ENCODE measurements at regions not wholly inside any gene's neighbourhood (a gene's known extent, or its start where the extent isn't known, plus 50 kb on each side); places are given as distances from the start of the nearest gene placed in this dataset.

DNA sequence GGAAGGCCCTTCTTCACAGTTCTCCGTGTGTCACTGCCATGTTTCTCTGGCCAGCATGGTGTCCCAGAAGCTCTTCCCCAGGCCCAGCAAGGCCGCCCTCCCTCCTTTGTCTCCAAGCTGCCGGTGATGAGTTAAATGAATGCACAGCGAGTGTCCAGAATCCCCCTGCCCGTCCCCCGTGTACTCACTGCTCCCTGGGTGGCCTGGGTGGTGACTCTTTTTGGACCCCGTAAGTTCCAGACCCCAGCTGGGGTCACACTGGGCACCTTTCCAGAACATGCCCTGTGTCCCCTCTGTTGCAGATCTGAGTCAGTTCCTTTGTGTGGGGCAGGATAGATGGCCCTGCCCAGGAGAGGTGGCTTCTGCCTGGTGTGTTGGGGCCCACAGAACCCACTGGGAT is 95.0 kb downstream of the MRPL36 start:
- no peak for DNase-seq

GRCh38 chr5:1704266-1704665 is 95.4 kb downstream of the MRPL36 start:
- DNase-seq, result no peak

DNA sequence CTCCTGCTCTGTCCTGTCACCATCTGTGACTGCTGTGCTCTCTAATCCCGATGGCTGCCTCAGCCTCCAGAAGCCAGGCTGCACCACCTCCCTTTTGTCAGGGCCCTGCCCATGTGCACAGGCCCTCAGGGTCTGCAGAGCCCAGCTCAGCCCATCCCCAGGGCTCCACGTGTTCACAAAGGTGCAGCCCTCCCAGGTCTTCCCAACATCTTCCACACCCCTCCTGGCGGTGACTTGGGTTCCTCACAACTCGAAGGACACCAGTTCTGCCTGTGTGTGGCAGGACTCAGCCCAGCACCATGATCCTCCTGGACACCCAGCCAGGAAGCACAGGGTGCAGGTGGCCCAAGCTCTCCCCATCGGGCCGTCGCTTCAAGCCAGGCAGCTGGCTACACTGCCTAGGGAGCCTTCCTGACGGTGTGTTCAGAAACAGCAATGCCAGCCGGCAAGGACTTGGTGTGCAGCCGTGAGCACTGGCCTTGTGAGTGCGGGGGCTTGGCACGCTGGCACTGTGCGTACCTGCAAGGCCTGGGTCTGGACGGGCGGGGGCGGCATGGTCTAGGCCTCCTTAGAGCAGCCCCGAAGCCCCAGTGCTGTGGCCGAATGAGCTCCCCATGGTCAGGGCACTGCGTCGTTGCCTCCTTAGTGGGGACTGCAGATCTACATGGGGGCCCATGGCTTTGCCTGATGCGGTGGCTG is 96.1 kb downstream of the MRPL36 start:
- DNase-seq, result no peak

GRCh38 chr5:1702318-1702717 is 97.3 kb downstream of the MRPL36 start:
- DNase-seq, result no peak

DNA sequence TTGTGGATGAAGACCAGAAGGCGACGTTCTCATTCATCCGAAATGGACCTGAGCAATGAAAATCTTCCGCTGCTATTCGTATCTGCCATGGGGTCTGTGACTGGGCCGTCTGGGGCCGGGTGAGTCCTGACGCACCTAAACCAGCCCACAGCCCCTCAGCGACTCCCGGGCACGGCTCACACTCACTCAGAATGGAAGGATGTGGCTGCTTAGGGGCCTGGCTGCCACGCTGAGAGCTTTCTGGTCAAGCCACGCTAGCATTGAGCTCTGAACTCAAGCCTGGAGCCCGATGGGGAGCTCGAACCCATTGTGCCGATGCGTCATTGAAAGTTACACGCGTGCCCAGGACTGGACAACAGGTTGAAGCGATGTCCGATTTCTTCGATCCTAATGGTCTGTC is 97.8 kb downstream of the MRPL36 start:
- no peak for DNase-seq

DNA sequence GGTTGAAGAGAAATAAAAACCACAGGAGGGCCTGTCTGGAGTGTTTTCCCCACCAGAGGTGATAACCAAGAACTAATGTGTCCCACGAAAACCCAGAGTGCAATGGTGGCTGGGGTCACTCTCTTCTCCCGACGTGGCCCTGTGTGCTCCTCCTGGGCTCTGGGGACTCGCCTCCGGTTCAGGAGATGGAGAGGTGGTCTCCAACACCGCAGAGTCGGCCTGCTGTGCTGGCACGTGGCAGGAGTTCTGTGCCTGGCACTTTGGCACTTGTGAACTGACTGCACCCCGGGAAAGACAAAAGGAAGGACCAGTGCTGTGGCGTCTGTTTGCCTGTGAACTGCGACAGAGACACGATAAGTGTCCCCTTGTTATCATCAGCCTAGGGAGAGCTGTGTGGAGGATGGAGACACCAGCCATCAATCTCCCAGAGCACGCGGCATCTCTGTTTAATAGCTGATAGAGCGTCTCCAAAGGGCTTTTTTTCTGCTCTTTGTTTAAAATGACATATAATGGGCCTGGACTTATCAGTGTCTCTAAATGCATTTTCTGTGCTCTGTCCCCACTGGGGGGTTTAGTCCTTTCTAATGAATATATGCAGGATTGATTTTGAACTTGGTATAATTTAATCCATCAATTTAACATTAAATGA is 98.3 kb downstream of the MRPL36 start:
- DNase-seq, result no peak

GRCh38 chr5:1699394-1699793 is 100.2 kb downstream of the MRPL36 start:
- DNase-seq, result no peak

- DNase-seq, result no peak
These were observed 100.9 kb downstream of the MRPL36 start for GRCh38 chr5:1698589-1699316.

DNA sequence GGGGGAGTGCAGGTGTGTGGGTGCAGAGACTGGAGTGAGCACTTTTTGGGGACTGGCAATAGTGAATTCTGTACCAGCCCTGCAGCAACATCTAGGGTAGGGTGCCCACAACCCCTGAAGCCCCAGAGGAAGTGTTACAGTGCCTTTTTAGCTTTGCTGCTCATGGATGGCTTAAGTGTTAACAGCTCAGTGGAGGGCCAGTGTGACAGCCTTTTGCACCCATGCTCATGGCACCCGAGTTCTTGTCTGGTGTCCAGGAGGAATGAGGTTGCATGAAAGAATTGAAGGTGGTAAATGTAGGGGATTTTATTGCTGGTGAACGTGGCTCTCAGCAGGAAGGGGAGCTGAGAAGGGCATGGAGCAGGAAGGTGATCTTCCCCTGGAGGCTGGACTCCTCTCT is 107.3 kb downstream of the MRPL36 start:
- DNase-seq, result no peak

GRCh38 chr5:1687301-1687970 is 112.2 kb downstream of the MRPL36 start:
- DNase-seq, result no peak

- DNase-seq, result no peak
These were observed 113.4 kb downstream of the MRPL36 start for GRCh38 chr5:1686016-1686802.

DNA sequence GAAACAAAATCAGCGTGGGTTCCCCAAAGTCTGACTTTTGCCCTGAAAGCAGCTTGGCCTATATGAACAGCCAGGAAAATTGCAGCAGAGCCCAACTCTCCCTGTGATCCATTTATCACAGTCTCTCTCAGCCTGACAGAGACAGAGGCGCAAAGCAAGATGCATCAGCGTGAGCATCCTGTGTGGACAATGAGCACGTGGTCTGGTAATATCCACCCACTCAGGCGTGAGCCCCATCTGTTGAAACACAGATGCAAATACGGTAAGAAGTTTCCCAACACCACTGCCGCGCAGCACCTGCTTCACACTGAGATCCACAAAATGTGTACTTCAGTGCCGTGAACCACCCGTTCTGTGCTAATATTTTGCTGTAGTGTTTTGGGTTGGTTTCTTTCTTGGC is 114.6 kb downstream of the MRPL36 start:
- DNase-seq, result no peak

- no peak for DNase-seq
These were observed 117.7 kb downstream of the MRPL36 start for GRCh38 chr5:1681955-1682354.

DNA sequence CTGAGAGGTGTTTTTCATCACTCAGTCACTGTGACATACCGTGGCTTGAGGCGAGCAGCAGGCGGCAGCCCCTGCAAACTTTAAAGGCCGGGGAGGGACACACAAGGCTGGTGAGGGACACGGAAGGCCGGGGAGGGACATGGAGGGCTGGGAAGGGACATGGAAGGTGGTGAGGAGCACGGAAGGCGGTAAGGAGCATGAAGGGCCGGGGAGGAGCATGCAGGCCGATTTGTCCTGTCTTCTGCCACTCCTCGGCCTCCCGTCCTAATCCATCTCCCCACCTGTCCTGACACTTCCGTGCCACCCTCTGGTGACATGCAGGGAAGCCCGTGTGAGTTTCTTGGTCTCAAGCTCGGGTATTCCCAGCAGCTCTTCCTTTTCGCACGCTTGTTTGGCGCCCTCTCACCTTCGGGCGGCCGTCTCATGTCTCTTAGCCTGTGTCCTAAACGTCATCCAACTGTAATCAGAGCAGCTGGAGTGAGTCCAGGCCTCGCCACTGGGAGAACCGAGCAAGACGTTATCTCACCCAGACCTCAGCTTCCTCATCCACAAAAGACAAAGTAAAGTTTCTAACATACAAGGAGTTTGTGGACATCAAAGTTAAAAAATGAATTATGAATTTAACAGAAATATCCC is 126.5 kb downstream of the MRPL36 start:
- DNase-seq, result peak in 1 of 2 experiments; percentile 12

- DNase-seq, result no peak
These were observed 127.2 kb downstream of the MRPL36 start for GRCh38 chr5:1672396-1672795.

DNA sequence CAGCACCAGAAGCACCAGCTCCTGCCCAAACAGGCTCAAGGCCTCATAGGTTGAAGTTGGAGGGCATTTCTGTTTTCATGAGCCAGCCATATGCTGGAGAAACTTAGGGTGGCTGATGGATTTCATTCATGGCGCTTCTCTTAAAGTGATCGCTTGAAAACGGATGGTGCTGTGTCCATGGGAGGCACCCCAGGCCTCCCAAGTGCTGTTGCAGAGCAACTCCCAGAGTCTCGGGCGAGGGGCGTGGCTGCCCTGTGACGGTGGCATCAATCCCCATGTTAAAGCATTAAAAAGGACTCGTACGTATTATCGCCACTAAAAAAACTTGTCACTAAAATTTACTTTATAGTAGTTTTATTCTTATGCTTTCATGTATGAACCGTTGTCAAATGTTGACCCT is 128.3 kb downstream of the MRPL36 start:
- no peak for DNase-seq

DNA sequence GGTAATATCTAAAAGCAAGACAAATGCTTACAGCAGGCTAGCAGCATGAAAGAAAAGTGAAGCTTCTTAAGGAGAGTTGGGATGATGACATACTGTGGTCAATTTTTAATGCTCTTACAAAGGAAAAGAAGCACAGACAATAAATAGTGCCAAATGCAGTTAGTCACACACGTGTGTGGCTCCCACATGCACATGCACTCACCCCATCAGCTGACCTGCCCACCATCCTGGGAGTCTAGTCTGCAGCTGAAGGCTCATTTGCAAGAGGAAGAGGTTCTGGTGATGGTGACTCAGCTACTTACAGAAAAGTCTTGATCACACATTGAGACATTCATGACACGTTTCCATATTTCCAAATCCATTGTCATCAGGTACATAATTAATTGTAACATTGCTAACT is 129.3 kb downstream of the MRPL36 start:
- DNase-seq, result no peak

- no peak for DNase-seq
These were observed 130.1 kb downstream of the MRPL36 start for GRCh38 chr5:1669276-1670155.

- DNase-seq, result no peak
These were observed 131.4 kb downstream of the MRPL36 start for GRCh38 chr5:1668141-1668721.

- DNase-seq, result no peak
These were observed 131.9 kb downstream of the MRPL36 start for GRCh38 chr5:1667648-1668140.

Data from Kasumi-1 (cell line).